ENCODE measurements at regions not wholly inside any gene's neighbourhood (a gene's known extent, or its start where the extent isn't known, plus 50 kb on each side); places are given as distances from the start of the nearest gene placed in this dataset.

GRCh38 chr1:173295391-173295790, 88.3 kb upstream of the TNFSF4 start:
- TF ChIP-seq CTCF (IDR thresholded peaks at IDR 0.05): no peak
- H3K4me1 ChIP-seq: no peaks in the 10 kb centered on the region
- intact Hi-C loops (cut with DNase I): no loop called here
- no peak overlapping the region for H3K27ac ChIP-seq
- peaks cover 0 to 9% of the 10 kb centered on the region in 2 donors for H3K9me3 ChIP-seq
- H3K27me3 ChIP-seq: no peaks in the 10 kb centered on the region
- no peak overlapping the region for H3K4me3 ChIP-seq
- DNase-seq (ENCODE audit: low spot score in 2 of 2): no peak
- no peaks in the 10 kb centered on the region for H3K36me3 ChIP-seq

- no peak for DNase-seq (ENCODE audit: low spot score in 2 of 2)
- H3K27ac ChIP-seq: no peak overlapping the region
- no peak for TF ChIP-seq CTCF (IDR thresholded peaks at IDR 0.05)
- peaks cover 0 to 9% of the 10 kb centered on the region in 2 donors for H3K9me3 ChIP-seq
- intact Hi-C loops (cut with DNase I): no loop called here
- no peaks in the 10 kb centered on the region for H3K4me1 ChIP-seq
- H3K4me3 ChIP-seq: no peak overlapping the region
- no peaks in the 10 kb centered on the region for H3K27me3 ChIP-seq
- no peaks in the 10 kb centered on the region for H3K36me3 ChIP-seq
These were observed 88.9 kb upstream of the TNFSF4 start for GRCh38 chr1:173295995-173296394.

- H3K27me3 ChIP-seq: no peaks in the 10 kb centered on the region
- intact Hi-C loops (cut with DNase I): no loop called here
- peaks cover 0 to 9% of the 10 kb centered on the region in 2 donors for H3K9me3 ChIP-seq
- no peak overlapping the region for H3K27ac ChIP-seq
- H3K4me1 ChIP-seq: no peaks in the 10 kb centered on the region
- DNase-seq (ENCODE audit: low spot score in 2 of 2): no peak
- H3K36me3 ChIP-seq: no peaks in the 10 kb centered on the region
- no peak overlapping the region for H3K4me3 ChIP-seq
- TF ChIP-seq CTCF (IDR thresholded peaks at IDR 0.05): no peak
These were observed 90.8 kb upstream of the TNFSF4 start for GRCh38 chr1:173297798-173298391.

- Histone ChIP-seq H3K4me3 (no peak overlapping the region), H3K4me1 (no peaks in the 10 kb centered on the region), H3K27me3 (no peaks in the 10 kb centered on the region), H3K36me3 (no peaks in the 10 kb centered on the region), H3K9me3 (no peaks in the 10 kb centered on the region), H3K27ac (no peak overlapping the region)
- DNase-seq (ENCODE audit: low spot score in 2 of 2): no peak
- no peak for TF ChIP-seq CTCF (IDR thresholded peaks at IDR 0.05)
- intact Hi-C loops (cut with DNase I): no loop called here
These were observed 93.2 kb upstream of the TNFSF4 start for GRCh38 chr1:173300061-173301044.

- TF ChIP-seq CTCF (IDR thresholded peaks at IDR 0.05): no peak
- H3K27ac ChIP-seq: no peak overlapping the region
- no peak overlapping the region for H3K4me3 ChIP-seq
- H3K27me3 ChIP-seq: no peaks in the 10 kb centered on the region
- DNase-seq (ENCODE audit: low spot score in 2 of 2): no peak
- no peaks in the 10 kb centered on the region for H3K4me1 ChIP-seq
- intact Hi-C loops (cut with DNase I): no loop called here
- H3K9me3 ChIP-seq: no peaks in the 10 kb centered on the region
- no peaks in the 10 kb centered on the region for H3K36me3 ChIP-seq
These were observed 94.4 kb upstream of the TNFSF4 start for GRCh38 chr1:173301507-173301906.
